Fibroblast of mammary gland (primary cell): ENCODE measurements at regions not wholly inside any gene's neighbourhood (a gene's known extent, or its start where the extent isn't known, plus 50 kb on each side); places are given as distances from the start of the nearest gene placed in this dataset.

Source experiments
- DNase-seq: peaks from one replicate; pipeline ENCODE4 v3.0.0-alpha.2; 2010; ENCODE audit warnings: low read depth
- H3K4me3 ChIP-seq: 2 replicates; pipeline ENCODE4 v1.5.1; 2011; ENCODE audit warnings: low read depth, mild to moderate bottlenecking, low read length, moderate library complexity; ENCODE audit not compliant: control insufficient read depth
- TF ChIP-seq, protein P1 (sequence below): conservative IDR thresholded peaks from 2 replicates; pipeline ENCODE4 v1.5.1; 2011; ENCODE audit warnings: low read depth, low read length, inconsistent platforms; ENCODE audit not compliant: control insufficient read depth, insufficient read depth

DNA sequence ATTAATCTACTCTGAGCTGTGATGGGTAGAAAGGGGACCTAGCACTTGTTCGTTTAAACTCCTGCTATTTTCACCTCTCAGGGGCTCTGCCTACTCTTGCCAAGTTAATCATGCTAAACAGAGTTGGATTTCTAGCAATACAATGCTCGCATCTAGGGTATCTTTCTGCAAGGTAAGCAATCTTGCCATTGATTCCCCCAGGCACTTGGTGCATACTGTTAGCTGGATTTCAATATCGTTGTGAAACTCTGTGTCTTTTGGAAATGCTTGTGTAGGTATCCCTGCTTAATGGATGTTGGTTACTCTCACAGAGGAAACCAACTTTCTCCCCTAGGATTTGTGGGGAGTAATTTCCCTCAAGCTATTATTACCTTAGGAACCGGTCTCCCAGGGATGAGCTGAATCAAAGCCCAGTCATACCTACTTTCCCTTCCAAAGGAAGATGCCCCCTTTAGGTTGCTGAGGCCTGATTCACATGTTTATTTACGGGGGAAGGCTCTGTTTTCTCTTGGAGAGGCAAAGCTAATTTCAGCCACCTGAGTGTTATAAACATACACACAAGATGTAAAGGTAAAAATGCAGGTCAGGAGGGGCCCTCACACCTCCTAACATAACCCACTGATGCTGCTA, 366.8 kb downstream of the FBXW7 start:
- TF ChIP-seq, protein P1, sequence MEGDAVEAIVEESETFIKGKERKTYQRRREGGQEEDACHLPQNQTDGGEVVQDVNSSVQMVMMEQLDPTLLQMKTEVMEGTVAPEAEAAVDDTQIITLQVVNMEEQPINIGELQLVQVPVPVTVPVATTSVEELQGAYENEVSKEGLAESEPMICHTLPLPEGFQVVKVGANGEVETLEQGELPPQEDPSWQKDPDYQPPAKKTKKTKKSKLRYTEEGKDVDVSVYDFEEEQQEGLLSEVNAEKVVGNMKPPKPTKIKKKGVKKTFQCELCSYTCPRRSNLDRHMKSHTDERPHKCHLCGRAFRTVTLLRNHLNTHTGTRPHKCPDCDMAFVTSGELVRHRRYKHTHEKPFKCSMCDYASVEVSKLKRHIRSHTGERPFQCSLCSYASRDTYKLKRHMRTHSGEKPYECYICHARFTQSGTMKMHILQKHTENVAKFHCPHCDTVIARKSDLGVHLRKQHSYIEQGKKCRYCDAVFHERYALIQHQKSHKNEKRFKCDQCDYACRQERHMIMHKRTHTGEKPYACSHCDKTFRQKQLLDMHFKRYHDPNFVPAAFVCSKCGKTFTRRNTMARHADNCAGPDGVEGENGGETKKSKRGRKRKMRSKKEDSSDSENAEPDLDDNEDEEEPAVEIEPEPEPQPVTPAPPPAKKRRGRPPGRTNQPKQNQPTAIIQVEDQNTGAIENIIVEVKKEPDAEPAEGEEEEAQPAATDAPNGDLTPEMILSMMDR = no peak
- DNase-seq = no peak
- H3K4me3 ChIP-seq = no peak overlapping the region

DNA sequence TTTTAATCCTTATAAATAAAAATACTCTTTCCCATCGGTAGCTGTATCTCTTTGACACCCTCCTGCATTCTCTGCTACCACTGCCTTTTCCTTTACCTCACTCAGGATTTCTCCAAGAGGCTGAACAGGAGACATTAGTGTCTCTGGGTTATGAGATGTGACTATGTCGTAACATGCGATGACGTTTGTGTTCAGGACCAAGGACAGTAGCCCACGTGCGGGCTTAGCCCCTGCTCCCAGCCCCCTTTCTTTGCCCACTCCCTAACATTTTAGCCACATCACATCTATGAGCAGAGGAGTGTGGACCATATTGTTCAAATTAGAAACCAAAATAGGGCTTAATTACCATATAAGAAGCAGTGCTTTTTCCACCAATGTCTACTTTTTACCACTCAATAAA, 369.3 kb downstream of the FBXW7 start:
- peak; percentile 25 for DNase-seq
- no peak overlapping the region for H3K4me3 ChIP-seq
- TF ChIP-seq, protein P1 = no peak

DNA sequence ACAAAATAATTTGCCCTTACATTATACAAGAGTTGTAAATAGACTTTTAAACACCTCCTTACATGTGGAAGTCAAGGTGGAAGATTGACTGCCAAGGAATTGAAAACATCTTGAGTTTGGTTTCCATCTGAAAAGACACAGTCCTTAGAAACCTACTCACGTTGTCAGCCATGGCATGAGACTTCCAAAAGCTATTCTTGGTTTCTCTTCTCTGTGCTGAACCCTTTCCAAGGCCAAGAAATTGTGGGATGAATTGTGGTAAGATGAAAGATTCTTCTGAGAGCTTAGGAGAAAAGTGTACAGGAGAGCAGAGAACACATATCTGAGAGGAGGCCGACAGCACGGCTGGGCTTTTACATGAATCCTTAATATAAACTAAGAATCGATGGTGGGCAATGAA, 370.0 kb downstream of the FBXW7 start:
- no peak overlapping the region for H3K4me3 ChIP-seq
- TF ChIP-seq, protein P1 = no peak
- no peak for DNase-seq

DNA sequence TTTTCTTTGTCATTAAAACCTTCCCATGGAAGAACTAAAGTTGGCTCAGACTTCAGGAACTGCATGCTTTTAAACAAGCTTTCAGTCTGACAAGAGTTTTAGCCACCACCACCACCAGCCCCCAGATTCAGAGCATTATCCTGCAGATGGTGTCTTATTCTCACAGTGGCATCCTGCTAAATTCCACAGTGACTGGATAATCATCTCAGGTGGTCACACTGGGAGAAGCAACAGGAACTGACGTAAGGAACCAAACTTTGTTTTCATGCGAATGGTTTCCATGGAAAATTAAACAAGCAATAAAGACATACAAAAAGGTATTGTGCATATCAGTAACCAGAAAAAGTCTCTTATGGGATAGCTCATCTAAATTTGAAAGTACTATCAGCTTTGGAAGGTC, 370.7 kb downstream of the FBXW7 start:
- TF ChIP-seq, protein P1 = no peak
- no peak overlapping the region for H3K4me3 ChIP-seq
- no peak for DNase-seq

DNA sequence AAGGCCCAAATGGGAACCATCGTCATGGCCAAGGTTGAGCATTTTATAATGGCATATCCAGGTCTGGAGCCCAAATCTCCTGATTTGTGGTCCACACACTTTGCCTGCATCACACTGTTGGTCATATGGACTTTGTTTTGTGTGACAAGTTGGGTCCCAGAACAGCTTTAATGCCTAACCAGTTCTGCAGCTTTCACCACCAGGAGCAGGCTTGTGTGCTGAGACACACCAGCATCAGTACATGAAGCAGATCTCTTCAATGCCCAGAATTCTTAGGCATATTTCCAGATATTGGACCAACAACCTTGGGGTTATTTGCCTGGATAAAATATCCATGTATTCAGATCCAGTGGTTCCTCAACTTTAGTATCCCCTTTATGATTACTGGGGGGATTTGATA, 371.3 kb downstream of the FBXW7 start:
- TF ChIP-seq, protein P1 = no peak
- no peak for DNase-seq
- H3K4me3 ChIP-seq = no peak overlapping the region

DNA sequence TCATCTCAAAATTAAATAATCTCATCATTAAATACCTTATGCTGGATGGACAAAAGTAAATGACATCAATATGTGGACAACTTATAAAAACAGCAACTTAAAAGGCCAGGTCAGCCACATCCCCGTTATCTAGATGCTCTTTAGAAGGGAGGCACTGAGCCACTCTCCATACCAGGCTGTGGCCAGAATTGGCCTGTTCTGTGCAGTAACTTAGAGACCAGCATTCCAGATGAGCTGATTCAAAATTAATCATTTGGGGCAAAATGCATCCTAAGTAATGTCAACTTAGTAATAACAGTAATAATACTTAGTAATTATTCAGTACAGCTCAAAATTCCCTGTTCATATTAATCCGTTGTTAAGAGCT, 373.6 kb downstream of the FBXW7 start:
- TF ChIP-seq, protein P1 = no peak
- no peak for DNase-seq

More for the DNA sequence above, 373.6 kb downstream of the FBXW7 start:
- H3K4me3 ChIP-seq = no peak overlapping the region
